Osteocyte (in vitro differentiated cells): ENCODE measurements at regions not wholly inside any gene's neighbourhood (a gene's known extent, or its start where the extent isn't known, plus 50 kb on each side); places are given as distances from the start of the nearest gene placed in this dataset.
"Not testable (repeated sequence)": the region's sequence is repeated elsewhere in the genome, so short reads cannot be mapped to it uniquely, and the experiment has no call there.

Experiments
- DNase-seq: peaks from one replicate; pipeline ENCODE4 v3.0.0; 2021; ENCODE audit warnings: mixed read lengths; ENCODE audit not compliant: unreplicated experiment; ENCODE audit errors: extremely low spot score
- H3K27ac Mint-ChIP-seq: one replicate; pipeline ENCODE4 v1.8.0; 2021; ENCODE audit warnings: mild to moderate bottlenecking, mixed read lengths; ENCODE audit not compliant: unreplicated experiment
- H3K27me3 Mint-ChIP-seq: one replicate; pipeline ENCODE4 v1.8.0; 2021; ENCODE audit warnings: mixed read lengths; ENCODE audit not compliant: unreplicated experiment
- H3K36me3 Mint-ChIP-seq: one replicate; pipeline ENCODE4 v1.8.0; 2021; ENCODE audit warnings: mixed read lengths; ENCODE audit not compliant: unreplicated experiment
- H3K4me1 Mint-ChIP-seq: one replicate; pipeline ENCODE4 v1.8.0; 2021; ENCODE audit warnings: mixed read lengths; ENCODE audit not compliant: unreplicated experiment
- H3K4me3 Mint-ChIP-seq: one replicate; pipeline ENCODE4 v1.8.0; 2021; ENCODE audit warnings: mild to moderate bottlenecking, moderate library complexity, mixed read lengths; ENCODE audit not compliant: unreplicated experiment
- H3K9me3 Mint-ChIP-seq: one replicate; pipeline ENCODE4 v1.8.0; 2021; ENCODE audit warnings: mixed read lengths; ENCODE audit not compliant: unreplicated experiment
- TF ChIP-seq, protein P1 (sequence below): fragments of 200-600 bp; sonication (generic); IDR thresholded peaks from 2 replicates; pipeline ENCODE4 v1.5.0; 2021; ENCODE audit warnings: antibody characterized with exemption, mild to moderate bottlenecking, moderate library complexity

DNA sequence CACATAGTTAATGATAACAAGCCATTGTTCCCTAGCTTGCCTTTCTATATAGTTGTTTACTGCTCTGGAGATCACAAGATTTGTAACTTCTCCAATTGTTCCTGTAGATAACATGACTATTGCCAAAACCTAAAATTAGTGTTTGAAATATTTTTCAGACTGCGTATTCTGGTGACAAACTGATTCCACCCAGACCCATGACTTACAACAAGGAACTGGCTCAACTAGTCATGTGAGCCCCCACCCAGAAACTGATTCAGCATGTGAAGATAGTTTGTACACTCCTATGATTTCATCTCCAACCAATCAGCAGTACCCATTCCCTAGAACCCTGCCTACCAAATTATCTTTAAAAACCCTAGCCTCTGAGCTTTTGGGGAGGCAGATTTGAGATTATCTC, 131.4 kb upstream of the BCL9 start:
- DNase-seq: no peak
- H3K36me3 Mint-ChIP-seq: no peaks in the 10 kb centered on the region
- TF ChIP-seq, protein P1, sequence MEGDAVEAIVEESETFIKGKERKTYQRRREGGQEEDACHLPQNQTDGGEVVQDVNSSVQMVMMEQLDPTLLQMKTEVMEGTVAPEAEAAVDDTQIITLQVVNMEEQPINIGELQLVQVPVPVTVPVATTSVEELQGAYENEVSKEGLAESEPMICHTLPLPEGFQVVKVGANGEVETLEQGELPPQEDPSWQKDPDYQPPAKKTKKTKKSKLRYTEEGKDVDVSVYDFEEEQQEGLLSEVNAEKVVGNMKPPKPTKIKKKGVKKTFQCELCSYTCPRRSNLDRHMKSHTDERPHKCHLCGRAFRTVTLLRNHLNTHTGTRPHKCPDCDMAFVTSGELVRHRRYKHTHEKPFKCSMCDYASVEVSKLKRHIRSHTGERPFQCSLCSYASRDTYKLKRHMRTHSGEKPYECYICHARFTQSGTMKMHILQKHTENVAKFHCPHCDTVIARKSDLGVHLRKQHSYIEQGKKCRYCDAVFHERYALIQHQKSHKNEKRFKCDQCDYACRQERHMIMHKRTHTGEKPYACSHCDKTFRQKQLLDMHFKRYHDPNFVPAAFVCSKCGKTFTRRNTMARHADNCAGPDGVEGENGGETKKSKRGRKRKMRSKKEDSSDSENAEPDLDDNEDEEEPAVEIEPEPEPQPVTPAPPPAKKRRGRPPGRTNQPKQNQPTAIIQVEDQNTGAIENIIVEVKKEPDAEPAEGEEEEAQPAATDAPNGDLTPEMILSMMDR: no peak
- no peaks in the 10 kb centered on the region for H3K4me1 Mint-ChIP-seq
- H3K9me3 Mint-ChIP-seq: peaks cover 8% of the 10 kb centered on the region
- no peak overlapping the region for H3K27ac Mint-ChIP-seq
- no peak overlapping the region for H3K4me3 Mint-ChIP-seq
- no peaks in the 10 kb centered on the region for H3K27me3 Mint-ChIP-seq

DNA sequence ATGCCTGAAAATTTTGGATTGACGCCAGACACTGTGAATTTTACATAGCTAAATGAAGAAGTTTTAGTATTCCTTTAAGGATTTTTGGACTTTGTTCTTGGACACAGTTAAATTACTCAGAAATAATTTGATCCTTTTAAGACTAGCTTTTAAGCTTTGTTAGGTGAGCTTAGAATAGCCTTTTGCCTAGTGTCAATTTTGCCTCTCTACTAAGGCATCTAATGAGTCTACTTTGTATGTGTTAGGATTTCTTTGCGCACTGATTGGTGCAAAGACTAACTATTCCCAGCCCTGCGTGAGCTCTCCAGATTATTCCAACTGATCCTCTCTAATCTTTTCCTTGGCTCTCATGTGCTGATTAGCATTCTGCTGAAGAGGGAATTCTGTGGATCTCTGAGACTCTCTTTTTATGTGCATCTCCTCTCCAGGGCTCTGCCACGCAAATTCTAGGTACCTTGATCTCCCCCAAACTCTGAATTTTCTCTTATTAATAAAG, 128.1 kb upstream of the BCL9 start:
- Mint-ChIP-seq H3K36me3 (no peaks in the 10 kb centered on the region), H3K4me3 (no peak overlapping the region), H3K27ac (no peak overlapping the region), H3K4me1 (no peaks in the 10 kb centered on the region), H3K9me3 (peaks cover 8% of the 10 kb centered on the region), H3K27me3 (no peaks in the 10 kb centered on the region)
- TF ChIP-seq, protein P1: no peak
- no peak for DNase-seq

DNA sequence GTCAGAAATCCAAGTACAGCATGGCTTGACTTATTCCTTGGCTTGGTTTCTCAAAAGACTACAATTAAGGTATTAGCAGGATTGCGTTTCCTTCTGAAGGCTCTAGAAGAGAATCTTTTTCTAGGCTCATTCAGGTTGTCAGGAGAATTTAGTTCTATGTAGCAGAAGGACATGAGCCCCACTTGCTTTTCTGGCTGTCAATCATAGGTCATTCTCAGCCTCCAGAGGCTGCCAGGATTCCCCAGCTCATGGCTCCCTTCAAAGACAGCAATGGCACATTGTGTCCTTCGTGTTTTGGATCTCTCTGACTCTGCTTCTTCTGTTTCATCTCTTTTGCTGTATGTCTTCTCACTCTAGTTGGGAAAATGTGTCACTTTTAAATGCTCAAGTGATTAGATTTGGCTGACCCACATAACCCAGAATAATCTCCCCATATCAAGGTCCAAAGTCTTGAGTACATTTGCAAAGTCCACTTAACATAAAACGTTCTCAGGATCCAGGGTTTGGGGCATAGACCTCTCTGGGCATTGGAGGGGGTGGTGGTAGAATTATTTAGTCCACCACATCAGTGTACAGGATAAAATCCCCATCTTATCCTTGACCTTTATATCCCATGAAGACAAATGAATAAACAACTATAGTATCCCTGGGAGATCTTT, 126.7 kb upstream of the BCL9 start:
- no peaks in the 10 kb centered on the region for H3K27me3 Mint-ChIP-seq
- H3K4me1 Mint-ChIP-seq: no peaks in the 10 kb centered on the region
- TF ChIP-seq, protein P1: no peak
- H3K36me3 Mint-ChIP-seq: no peaks in the 10 kb centered on the region
- H3K9me3 Mint-ChIP-seq: peaks cover 2% of the 10 kb centered on the region
- H3K4me3 Mint-ChIP-seq: no peak overlapping the region
- DNase-seq: no peak
- no peak overlapping the region for H3K27ac Mint-ChIP-seq

DNA sequence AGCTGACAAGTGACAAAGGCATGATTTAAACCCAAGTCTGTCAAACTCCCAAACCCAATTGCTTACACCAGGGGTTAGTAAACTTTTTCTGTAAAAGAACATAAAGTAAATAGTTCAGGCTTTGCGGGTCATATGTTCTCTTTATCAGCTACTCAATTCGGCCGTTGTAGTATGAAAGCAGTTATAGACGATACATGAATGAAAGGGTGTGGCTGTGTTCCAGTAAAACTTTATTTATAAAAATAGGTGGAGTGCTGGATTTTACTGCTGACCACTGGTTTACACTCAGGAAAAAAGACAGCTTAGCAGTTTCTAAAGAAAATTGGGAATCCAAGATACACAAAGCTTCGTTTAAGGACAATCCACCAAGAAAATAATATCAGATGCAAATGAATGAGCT, 124.3 kb upstream of the BCL9 start:
- H3K4me3 Mint-ChIP-seq: no peak overlapping the region

DNA sequence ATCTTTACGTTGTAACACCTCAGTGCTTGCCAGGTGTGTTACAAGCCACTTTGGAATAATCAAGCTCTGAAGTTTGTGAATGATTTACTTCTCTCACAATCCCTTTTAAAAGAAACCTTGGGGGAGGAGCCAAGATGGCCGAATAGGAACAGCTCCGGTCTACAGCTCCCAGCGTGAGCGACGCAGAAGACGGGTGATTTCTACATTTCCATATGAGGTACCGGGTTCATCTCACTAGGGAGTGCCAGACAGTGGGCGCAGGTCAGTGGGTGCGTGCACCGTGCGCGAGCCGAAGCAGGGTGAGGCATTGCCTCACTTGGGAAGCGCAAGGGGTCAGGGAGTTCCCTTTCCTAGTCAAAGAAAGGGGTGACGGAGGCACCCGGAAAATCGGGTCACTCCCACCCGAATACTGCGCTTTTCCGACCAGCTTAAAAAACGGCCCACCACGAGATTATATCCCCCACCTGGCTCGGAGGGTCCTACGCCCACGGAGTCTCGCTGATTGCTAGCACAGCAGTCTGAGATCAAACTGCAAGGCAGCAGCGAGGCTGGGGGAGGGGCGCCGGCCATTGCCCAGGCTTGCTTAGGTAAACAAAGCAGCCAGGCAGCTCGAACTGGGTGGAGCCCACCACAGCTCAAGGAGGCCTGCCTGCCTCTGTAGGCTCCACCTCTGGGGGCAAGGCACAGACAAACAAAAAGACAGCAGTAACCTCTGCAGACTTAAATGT, 118.0 kb upstream of the BCL9 start:
- H3K4me1 Mint-ChIP-seq, H3K36me3 Mint-ChIP-seq: not testable (repeated sequence)

More for the DNA sequence above, 124.3 kb upstream of the BCL9 start:
- H3K4me1 Mint-ChIP-seq: no peaks in the 10 kb centered on the region
- no peaks in the 10 kb centered on the region for H3K27me3 Mint-ChIP-seq
- TF ChIP-seq, protein P1: no peak
- no peaks in the 10 kb centered on the region for H3K36me3 Mint-ChIP-seq
- H3K27ac Mint-ChIP-seq: no peak overlapping the region
- H3K9me3 Mint-ChIP-seq: no peaks in the 10 kb centered on the region
- no peak for DNase-seq

More for the DNA sequence above, 118.0 kb upstream of the BCL9 start:
- not testable (repeated sequence) for H3K27ac Mint-ChIP-seq, H3K9me3 Mint-ChIP-seq, H3K27me3 Mint-ChIP-seq, DNase-seq, H3K4me3 Mint-ChIP-seq
